ENCODE measurements at regions not wholly inside any gene's neighbourhood (a gene's known extent, or its start where the extent isn't known, plus 50 kb on each side); places are given as distances from the start of the nearest gene placed in this dataset.

- H3K4me1 ChIP-seq, result no peaks in the 10 kb centered on the region
- DNase-seq (no peak), ATAC-seq (no peak)
- no peak overlapping the region for H3K27ac ChIP-seq
- H3K4me3 ChIP-seq, result no peak overlapping the region
- intact Hi-C loops (cut with DNase I), result no loop called here
- no peaks in the 10 kb centered on the region for H3K27me3 ChIP-seq
- no peaks in the 10 kb centered on the region for H3K9me3 ChIP-seq
- no peak for TF ChIP-seq POLR2A (IDR thresholded peaks at IDR 0.05)
- TF ChIP-seq, protein P1, sequence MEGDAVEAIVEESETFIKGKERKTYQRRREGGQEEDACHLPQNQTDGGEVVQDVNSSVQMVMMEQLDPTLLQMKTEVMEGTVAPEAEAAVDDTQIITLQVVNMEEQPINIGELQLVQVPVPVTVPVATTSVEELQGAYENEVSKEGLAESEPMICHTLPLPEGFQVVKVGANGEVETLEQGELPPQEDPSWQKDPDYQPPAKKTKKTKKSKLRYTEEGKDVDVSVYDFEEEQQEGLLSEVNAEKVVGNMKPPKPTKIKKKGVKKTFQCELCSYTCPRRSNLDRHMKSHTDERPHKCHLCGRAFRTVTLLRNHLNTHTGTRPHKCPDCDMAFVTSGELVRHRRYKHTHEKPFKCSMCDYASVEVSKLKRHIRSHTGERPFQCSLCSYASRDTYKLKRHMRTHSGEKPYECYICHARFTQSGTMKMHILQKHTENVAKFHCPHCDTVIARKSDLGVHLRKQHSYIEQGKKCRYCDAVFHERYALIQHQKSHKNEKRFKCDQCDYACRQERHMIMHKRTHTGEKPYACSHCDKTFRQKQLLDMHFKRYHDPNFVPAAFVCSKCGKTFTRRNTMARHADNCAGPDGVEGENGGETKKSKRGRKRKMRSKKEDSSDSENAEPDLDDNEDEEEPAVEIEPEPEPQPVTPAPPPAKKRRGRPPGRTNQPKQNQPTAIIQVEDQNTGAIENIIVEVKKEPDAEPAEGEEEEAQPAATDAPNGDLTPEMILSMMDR (IDR thresholded peaks at IDR 0.05), result no peak
- WGBS, 2 donors, result 45 to 73% methylated on average over 1 of the region's 1 CpG
- H3K36me3 ChIP-seq (replicated peaks in 1 of 2; ENCODE audit: insufficient read depth in 1 of 2, low read depth in 2 of 2), result no peaks in the 10 kb centered on the region
Observed at GRCh38 chr20:22074635-22075034, 369.2 kb downstream of the PAX1 start.

DNA sequence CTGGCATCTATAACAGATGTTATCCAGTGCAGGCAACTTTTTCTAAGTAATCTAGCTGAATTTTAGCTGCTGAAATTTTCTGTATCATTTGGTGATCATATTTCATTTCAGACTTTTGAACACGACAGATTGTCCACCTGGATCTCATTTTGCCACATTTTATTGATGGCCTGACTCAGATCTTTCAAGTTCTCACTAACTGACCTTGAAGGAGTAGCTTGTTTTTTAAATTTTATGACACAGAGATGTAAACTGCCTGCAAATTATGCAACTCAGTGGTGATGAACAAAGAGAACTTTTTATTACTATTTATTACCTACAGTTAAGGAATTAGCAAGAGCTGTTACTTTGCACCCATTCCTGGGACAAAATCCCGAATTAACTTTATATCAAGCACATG is 366.4 kb downstream of the PAX1 start:
- Histone ChIP-seq H3K27me3 (no peaks in the 10 kb centered on the region), H3K9me3 (no peaks in the 10 kb centered on the region), H3K4me3 (no peak overlapping the region), H3K27ac (no peak overlapping the region), H3K36me3 (replicated peaks in 1 of 2; ENCODE audit: insufficient read depth in 1 of 2, low read depth in 2 of 2) (no peaks in the 10 kb centered on the region), H3K4me1 (no peaks in the 10 kb centered on the region)
- ATAC-seq (no peak), DNase-seq (no peak)
- intact Hi-C loops (cut with DNase I), result no loop called here
- WGBS, 2 donors, result 33 to 38% methylated on average over 2 of the region's 2 CpGs
- TF ChIP-seq, protein P1 (IDR thresholded peaks at IDR 0.05), result no peak
- TF ChIP-seq POLR2A (IDR thresholded peaks at IDR 0.05), result no peak

GRCh38 chr20:22070610-22071058 is 365.2 kb downstream of the PAX1 start:
- TF ChIP-seq, protein P1 (IDR thresholded peaks at IDR 0.05), result no peak
- TF ChIP-seq POLR2A (IDR thresholded peaks at IDR 0.05), result no peak
- DNase-seq, result no peak
- WGBS, 2 donors, result 42 to 59% methylated on average over 3 to 4 of the region's 4 CpGs

DNA sequence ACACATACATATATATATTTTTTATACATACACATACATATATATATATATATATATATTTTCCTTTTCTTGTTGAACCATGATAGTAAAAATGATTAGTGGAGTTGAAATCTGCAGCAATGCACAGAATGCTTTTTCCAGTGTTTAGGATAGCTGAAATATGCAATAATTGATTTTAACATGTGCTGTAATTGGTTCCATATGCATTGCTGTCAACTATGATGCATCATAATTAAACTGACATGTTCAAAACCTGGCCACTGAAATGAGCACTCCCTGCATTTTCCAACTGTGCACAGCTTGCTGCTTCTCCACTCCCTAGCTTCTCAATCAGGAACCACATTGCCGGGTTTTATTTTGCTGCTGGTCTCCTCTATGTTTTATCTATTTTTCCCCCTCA is 358.3 kb downstream of the PAX1 start:
- no peaks in the 10 kb centered on the region for H3K27me3 ChIP-seq
- ATAC-seq (no peak), DNase-seq (no peak)
- H3K36me3 ChIP-seq (replicated peaks in 1 of 2; ENCODE audit: insufficient read depth in 1 of 2, low read depth in 2 of 2), result no peaks in the 10 kb centered on the region
- H3K4me3 ChIP-seq, result no peak overlapping the region
- H3K27ac ChIP-seq, result no peak overlapping the region
- no peaks in the 10 kb centered on the region for H3K4me1 ChIP-seq
- intact Hi-C loops (cut with DNase I), result no loop called here
- no peaks in the 10 kb centered on the region for H3K9me3 ChIP-seq
- 50 to 76% methylated on average over 1 of the region's 1 CpG for whole genome bisulfite sequencing, 2 donors
- TF ChIP-seq, protein P1 (IDR thresholded peaks at IDR 0.05), result no peak
- TF ChIP-seq POLR2A (IDR thresholded peaks at IDR 0.05), result no peak

More at GRCh38 chr20:22070610-22071058, 365.2 kb downstream of the PAX1 start:
- no peaks in the 10 kb centered on the region for H3K27me3 ChIP-seq
- no peak for ATAC-seq
- H3K27ac ChIP-seq, result no peak overlapping the region
- H3K4me3 ChIP-seq, result no peak overlapping the region
- no peaks in the 10 kb centered on the region for H3K36me3 ChIP-seq (replicated peaks in 1 of 2; ENCODE audit: insufficient read depth in 1 of 2, low read depth in 2 of 2)
- no peaks in the 10 kb centered on the region for H3K4me1 ChIP-seq
- H3K9me3 ChIP-seq, result no peaks in the 10 kb centered on the region
- intact Hi-C loops (cut with DNase I), result no loop called here

DNA sequence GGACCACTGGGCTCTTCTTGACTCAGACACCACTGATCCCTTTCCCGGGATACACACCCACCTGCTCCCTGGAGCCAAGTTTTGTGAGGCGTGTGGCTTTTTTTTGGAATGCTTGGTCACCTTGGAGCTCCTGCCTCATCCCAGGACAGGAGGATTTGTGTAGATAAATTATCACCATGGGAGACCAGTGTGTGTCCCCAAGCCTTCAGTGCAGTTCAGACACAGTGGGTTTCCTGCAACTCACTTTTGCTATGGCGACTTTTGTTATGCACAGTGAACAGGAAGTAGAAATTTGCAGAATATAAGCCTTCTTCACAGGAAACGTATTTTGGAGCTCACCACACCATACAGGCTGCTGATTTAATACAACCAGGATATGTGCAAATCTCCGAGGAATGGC is 357.4 kb downstream of the PAX1 start:
- Histone ChIP-seq H3K36me3 (replicated peaks in 1 of 2; ENCODE audit: insufficient read depth in 1 of 2, low read depth in 2 of 2) (no peaks in the 10 kb centered on the region), H3K4me1 (no peaks in the 10 kb centered on the region), H3K27me3 (no peaks in the 10 kb centered on the region), H3K27ac (no peak overlapping the region), H3K9me3 (no peaks in the 10 kb centered on the region), H3K4me3 (no peak overlapping the region)
- no peak for TF ChIP-seq POLR2A (IDR thresholded peaks at IDR 0.05)
- TF ChIP-seq, protein P1 (IDR thresholded peaks at IDR 0.05), result no peak
- ATAC-seq (no peak), DNase-seq (no peak)
- intact Hi-C loops (cut with DNase I), result no loop called here
- 45 to 48% methylated on average over 5 of the region's 5 CpGs for whole genome bisulfite sequencing, 2 donors

Measured in body of pancreas (tissue), 4 donors.